SH-SY5Y (cell line): ENCODE measurements at regions not wholly inside any gene's neighbourhood (a gene's known extent, or its start where the extent isn't known, plus 50 kb on each side); places are given as distances from the start of the nearest gene placed in this dataset.

Experiments
- GATA2 ChIP-seq: IDR thresholded peaks from 2 replicates; pipeline ENCODE4 v1.6.1; 2011; ENCODE audit warnings: mild to moderate bottlenecking, low read depth, low read length
- GATA3 ChIP-seq: IDR thresholded peaks from 2 replicates; pipeline ENCODE4 v1.6.1; 2011; ENCODE audit warnings: low read depth, mild to moderate bottlenecking, low read length, moderate library complexity

DNA sequence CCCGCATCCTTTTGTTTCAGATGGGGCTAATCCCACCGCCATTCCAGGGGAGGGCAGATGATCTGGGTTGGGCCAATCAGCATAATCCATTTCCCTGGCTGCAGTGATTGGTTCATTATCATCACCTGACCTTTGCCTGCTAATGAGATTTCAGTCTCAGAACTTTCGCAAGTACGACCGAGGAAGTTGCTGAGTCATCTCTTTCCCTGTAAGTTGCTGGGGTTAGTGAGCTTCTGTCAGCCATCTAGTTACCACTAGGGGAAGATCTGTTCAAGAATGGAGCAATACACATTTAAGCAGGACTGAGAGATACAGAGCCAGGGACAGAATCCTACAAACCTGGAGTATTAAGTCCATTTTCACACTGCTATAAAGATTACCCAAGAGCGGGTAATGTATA is 65.3 kb upstream of the NUDT7 start:
- TF ChIP-seq GATA2 = no peak
- no peak for TF ChIP-seq GATA3
